Mucosa of descending colon (tissue), 3 donors: ENCODE measurements at regions not wholly inside any gene's neighbourhood (a gene's known extent, or its start where the extent isn't known, plus 50 kb on each side); places are given as distances from the start of the nearest gene placed in this dataset.

Experiments used
- ATAC-seq: fragments of 200-7000 bp; cut with Tn5 transposase; one replicate; pipeline ENCODE4 v1.9.1; 2020; ENCODE audit warnings: mild to moderate bottlenecking, moderate library complexity
- DNase-seq, 3 donors: peaks; one replicate each; pipeline ENCODE4 v3.0.0-alpha.2; 2020
- H3K36me3 ChIP-seq: fragments of 200-600 bp; one replicate; pipeline ENCODE4 v1.8.0; 2021; ENCODE audit warnings: low read depth, mild to moderate bottlenecking
- H3K4me1 ChIP-seq: fragments of 200-600 bp; one replicate; pipeline ENCODE4 v1.8.0; 2021; ENCODE audit warnings: low read depth, mild to moderate bottlenecking
- H3K4me3 ChIP-seq: fragments of 200-600 bp; one replicate; pipeline ENCODE4 v1.8.0; 2021; ENCODE audit warnings: mild to moderate bottlenecking
- H3K9me3 ChIP-seq: fragments of 200-600 bp; one replicate; pipeline ENCODE4 v1.8.0; 2021; ENCODE audit warnings: mild to moderate bottlenecking
- CTCF ChIP-seq: fragments of 200-600 bp; IDR thresholded peaks from one replicate; pipeline ENCODE4 v1.8.0; 2022; ENCODE audit warnings: antibody characterized with exemption, mild to moderate bottlenecking
- intact Hi-C, 2 donors: fragments of 100-400 bp; cut with DNase I in 1 of 2; cut with micrococcal nuclease in 1 of 2; formaldehyde crosslinking; loops; one replicate each; pipeline versions ENCODE4 v1.11.0 to v1.11.1; 2022; cut with DNase I, micrococcal nuclease
- donor health status: DM: no; HTN: no; CAD: no; lungs with moderate emphysema.
- donor health status: DM: no; HTN: no; CAD: no.
- donor health status: DM: no; HTN: yes; CAD: no.

- H3K36me3 ChIP-seq = no peaks in the 10 kb centered on the region
- no peaks in the 10 kb centered on the region for H3K9me3 ChIP-seq
- ATAC-seq (no peak), DNase-seq (no peak)
- H3K4me1 ChIP-seq = no peaks in the 10 kb centered on the region
- no peak overlapping the region for H3K4me3 ChIP-seq
- no peak for TF ChIP-seq CTCF
- intact Hi-C loops = no loop called here
Measured at GRCh38 chr9:108536836-108537601, 318.8 kb downstream of the ACTL7B start.

- TF ChIP-seq CTCF = no peak
- no peaks in the 10 kb centered on the region for H3K36me3 ChIP-seq
- intact Hi-C loops = no loop called here
- peak; percentile 39 for ATAC-seq
- H3K4me3 ChIP-seq = no peak overlapping the region
- no peaks in the 10 kb centered on the region for H3K4me1 ChIP-seq
- no peaks in the 10 kb centered on the region for H3K9me3 ChIP-seq
- peak in 1 of 3 donors; percentile 49 for DNase-seq
Measured at GRCh38 chr9:108535526-108535925, 320.3 kb downstream of the ACTL7B start.

- ATAC-seq (no peak), DNase-seq (no peak)
- Histone ChIP-seq H3K4me1 (no peaks in the 10 kb centered on the region), H3K36me3 (no peaks in the 10 kb centered on the region), H3K9me3 (no peaks in the 10 kb centered on the region), H3K4me3 (no peak overlapping the region)
- intact Hi-C loops = no loop called here
- no peak for TF ChIP-seq CTCF
Measured at GRCh38 chr9:108534741-108535140, 321.0 kb downstream of the ACTL7B start.

GRCh38 chr9:108530141-108530540 is 325.6 kb downstream of the ACTL7B start:
- ATAC-seq (no peak), DNase-seq (no peak)
- TF ChIP-seq CTCF = no peak
- H3K4me3 ChIP-seq = no peak overlapping the region
- intact Hi-C loops = no loop called here
- no peaks in the 10 kb centered on the region for H3K9me3 ChIP-seq
- no peaks in the 10 kb centered on the region for H3K4me1 ChIP-seq
- H3K36me3 ChIP-seq = no peaks in the 10 kb centered on the region

GRCh38 chr9:108528231-108528630 is 327.6 kb downstream of the ACTL7B start:
- no peak for TF ChIP-seq CTCF
- Histone ChIP-seq H3K4me1 (no peaks in the 10 kb centered on the region), H3K4me3 (no peak overlapping the region), H3K9me3 (no peaks in the 10 kb centered on the region), H3K36me3 (no peaks in the 10 kb centered on the region)
- intact Hi-C loops = no loop called here
- DNase-seq (no peak), ATAC-seq (no peak)
